DMS153 (cell line): ENCODE measurements at regions not wholly inside any gene's neighbourhood (a gene's known extent, or its start where the extent isn't known, plus 50 kb on each side); places are given as distances from the start of the nearest gene placed in this dataset.
"Not testable (repeated sequence)": the region's sequence is repeated elsewhere in the genome, so short reads cannot be mapped to it uniquely, and the experiment has no call there.

Source experiments
- DNase-seq: peaks from one replicate; lab custom pipeline; 2025; lab: John Stamatoyannopoulos, UW

DNA sequence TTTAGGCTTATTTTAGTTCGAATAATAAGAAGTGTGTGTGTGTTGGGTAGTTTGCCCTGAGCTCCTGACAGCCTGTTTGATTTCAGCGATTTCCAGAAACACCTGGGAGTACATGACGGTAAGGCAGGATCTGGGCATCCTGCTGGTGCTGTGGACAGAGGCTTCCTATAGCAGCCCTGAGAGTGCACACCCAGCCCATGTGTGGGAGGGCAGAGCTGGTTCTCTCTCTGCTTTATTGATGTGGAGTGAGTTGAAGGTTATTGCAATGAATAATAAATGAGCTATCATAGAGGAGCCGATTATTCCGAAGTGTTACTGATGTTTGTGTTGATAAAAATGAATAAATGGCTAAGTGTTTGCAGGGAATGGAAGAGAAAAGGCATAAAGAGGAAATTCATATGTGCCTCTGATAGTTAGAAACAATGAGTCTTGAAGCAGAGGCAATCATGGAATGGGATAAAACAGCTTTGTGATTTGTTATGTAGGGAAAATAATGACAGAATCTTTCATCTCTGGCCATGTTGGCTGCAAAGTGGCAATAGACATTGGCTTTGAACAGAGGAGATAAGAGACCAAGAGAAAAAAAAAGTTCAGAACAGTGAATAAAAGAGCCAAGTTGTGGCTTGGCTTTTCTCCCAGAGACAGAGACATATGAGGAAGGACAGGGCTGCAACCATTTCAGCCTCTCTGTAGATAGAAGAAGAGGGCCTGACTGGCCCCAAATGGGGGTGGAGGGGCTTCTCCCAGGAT, 166.2 kb upstream of the CHD6 start:
- DNase-seq: no peak

GRCh38 chr20:41783423-41784208, 165.4 kb upstream of the CHD6 start:
- no peak for DNase-seq

GRCh38 chr20:41782730-41783406, 164.7 kb upstream of the CHD6 start:
- no peak for DNase-seq

DNA sequence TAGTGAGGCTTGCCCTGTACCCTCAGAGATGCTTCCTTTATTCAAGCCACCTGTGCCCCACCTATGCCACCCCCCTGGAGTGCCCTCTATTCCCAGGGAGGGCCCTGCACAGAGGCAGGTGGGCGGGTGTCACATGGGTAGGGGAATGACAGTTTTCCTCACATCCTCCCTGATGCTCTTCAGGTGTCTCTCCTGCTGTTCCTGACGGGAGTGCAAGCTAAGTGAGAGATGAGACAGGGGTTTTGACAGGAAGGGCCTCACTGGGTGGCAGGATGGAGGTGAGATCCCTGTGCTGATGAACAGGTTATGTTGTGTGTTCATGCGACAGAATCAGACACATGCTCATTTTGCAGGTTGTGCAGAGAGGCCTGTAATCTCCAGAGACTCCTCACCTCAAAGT, 164.1 kb upstream of the CHD6 start:
- no peak for DNase-seq

DNA sequence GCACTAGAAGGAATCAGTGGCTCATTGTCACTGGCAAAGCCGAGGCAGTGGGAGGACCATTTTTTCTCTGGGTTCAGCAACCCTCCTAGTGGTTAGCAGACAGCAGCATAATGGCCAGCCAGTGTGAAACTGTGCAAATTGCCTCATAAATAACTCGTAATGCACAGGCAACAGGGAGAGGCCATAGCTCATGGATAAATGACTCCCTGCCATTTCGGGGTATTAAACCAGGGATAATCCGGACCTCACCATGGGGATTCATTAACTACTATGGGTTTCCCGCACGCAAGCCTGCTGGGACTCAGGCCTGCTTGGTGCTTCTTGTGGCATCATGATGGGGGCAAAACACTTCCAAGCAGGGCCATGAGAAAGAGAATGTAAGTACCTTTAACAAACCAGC, 158.2 kb upstream of the CHD6 start:
- no peak for DNase-seq

- DNase-seq: no peak
Observed at GRCh38 chr20:41774291-41774690, 156.1 kb upstream of the CHD6 start.

DNA sequence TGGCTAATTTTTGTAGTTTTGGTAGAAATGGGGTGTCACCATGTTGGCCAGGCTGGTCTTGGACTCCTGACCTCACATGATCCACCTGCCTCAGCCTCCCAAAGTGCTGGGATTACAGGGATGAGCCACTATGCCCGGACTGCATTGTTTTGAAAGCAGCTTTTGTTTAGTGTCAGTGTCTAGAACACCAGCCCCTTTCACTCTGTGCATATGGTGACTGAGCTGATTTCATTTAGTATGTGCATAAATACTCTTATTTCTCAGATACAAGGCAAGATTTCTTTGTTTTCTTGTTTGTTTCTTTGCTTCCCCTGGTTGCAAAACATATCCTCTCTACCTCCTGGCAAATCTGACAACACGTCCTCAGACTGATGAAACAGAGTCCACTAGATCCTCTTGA, 152.8 kb upstream of the CHD6 start:
- no peak for DNase-seq

GRCh38 chr20:41770427-41770826, 152.2 kb upstream of the CHD6 start:
- no peak for DNase-seq

DNA sequence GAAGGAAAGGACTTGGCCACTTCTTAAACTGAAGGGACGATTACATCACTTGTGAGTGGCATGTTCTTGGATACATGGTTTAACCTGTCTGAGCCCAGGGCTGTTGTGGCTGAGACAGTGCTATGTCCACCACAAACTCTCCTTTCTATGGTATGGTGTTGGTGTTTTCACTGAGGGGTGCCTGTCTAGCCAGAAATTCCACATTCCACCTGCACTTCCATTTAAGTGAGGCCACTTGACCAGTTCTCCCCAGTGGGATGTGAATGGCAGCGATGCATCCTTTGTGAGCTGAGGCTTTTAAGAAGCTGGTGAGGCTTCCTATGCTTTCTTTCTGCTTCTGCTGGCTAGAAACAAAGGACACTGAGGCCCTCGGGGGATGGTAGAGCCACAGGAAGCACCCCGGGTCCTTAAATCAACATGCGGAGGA, 151.4 kb upstream of the CHD6 start:
- no peak for DNase-seq

- no peak for DNase-seq
Observed at GRCh38 chr20:41750137-41750536, 132.0 kb upstream of the CHD6 start.

DNA sequence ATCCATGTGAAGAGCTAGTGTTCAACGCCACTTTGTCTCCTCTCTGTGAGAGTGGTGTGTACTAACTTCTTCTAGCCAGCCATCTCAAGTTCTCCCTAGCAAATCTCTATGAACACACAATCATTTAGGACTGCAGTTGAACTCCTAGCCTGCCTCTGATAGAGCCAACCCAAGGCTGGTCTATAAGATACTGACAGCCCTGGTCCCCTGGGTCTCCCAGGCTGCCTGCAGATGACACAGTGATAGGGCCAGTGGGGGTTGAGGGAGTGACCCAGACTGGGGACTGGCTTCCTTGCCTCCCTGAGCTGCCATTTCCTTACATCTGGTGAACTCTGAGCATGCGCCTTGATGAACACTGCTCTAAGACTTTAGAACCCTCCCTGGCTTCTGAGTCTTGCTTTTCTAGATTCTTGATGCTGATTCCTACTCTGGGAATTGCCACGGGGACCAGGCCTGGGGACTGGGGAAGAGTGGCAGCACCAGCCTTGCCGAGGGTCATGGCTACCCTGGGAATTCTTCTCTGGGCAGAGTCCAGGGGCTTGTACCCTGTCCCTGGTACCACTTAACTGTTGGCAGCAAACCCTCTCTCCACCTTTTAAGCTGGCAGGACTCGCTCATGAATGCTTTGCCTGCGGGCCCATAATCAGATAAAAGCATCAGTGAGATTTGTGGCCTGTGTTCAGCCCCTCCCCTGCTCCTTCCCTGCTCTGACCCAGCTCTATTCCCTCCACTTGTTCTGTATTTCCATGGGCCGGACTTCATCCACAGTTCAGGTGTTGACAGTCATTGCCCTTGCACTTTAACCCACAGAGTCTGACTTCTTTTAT, 130.8 kb upstream of the CHD6 start:
- DNase-seq: no peak

DNA sequence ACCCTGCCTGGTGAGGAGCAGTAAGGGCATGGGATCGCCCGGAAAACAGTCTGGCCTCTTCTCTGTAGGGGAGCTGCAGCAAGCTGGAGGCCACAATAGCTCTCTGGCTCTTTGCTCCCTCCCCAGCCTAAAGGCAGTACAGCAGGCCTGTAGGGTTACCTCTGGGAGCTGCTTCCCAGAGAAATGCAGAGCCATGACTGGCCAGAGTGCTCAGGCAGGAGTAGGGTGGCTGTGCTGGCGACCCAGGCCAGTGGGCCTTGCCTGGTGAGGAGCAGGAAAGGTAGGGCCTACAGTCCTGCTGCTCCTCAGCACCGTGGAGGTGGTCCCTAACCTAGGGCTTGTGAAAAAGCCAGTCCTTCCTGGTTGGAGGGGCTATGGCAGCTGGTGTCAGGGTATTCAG, 129.9 kb upstream of the CHD6 start:
- DNase-seq: no peak

DNA sequence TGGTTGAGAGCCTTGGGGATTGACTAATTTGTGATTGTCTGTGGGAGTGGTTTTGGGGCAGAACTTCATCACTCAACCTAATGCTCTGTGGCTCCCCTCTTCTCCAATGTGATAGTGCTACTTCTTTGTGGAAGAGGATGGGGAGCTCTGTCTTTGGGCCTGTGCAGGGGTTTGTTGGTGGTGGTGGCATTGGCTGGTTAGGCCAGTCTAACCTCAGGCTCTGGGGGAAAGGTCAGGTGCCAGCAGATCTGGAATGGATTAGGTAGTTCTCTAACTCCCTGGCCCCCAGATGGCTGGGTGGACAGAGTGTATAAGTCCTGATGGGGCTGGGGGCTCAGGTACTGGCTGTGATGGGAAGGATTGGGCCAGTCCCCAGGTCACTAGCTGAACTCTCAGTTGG, 129.0 kb upstream of the CHD6 start:
- DNase-seq: no peak

DNA sequence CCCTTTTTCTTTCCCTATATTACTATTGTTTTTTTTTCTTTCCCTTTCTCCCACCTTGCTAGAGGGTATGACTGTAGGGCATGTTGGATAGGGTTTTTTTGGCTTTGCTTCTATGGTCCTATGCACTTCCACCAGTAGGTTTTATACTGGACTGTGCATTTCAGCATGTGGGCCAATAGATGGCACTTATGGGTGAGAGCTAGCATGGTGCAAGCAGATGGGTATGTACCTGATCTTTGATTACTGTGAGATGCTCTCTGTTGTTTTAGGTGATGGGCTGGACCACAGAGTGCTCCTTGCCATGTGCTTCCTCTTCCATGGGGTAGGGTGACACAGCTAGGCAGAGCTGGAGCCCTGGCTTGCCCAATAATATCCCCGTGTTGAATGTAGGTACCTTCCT, 128.5 kb upstream of the CHD6 start:
- no peak for DNase-seq

GRCh38 chr20:41738604-41739206, 120.5 kb upstream of the CHD6 start:
- DNase-seq: no peak

DNA sequence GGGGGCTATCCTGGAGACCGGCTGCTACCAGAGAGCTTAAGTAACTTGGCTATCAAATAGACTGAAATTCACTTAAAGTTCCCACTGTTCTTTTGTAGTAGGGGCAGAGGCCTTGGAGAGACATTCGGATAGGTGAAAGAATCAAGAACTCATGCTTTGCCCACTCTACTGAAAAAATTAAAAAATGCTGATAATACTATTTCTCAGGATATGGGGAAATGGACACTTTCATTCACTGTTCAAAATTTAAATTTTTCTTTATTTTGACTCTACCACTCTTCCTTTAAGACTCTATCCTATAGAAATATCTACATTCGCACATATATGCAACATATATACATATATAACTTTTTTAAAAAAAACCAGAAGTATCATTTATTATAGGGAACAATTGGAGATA, 117.8 kb upstream of the CHD6 start:
- DNase-seq: no peak

DNA sequence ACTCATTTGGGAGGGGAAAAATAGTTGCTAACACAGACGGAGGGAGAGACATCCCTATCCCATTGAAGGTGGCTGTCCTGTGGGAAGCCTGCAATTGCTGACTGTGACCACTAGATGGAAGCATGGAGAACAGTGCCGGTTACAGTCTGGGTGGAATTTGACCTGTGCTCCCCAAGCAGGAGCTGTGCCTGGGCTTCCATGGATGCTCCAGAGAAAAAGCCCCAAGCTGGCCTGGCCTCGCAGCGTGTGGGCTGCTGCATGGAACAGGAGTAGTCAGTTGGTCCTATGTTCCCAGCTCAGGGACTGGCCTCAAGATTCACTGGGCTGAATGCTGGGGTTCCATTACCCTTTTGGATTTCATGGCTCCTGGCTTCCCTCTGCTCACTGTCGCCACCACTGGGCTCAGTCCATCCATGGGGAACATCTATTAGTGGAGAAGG, 116.3 kb upstream of the CHD6 start:
- peak; percentile 30 for DNase-seq

- DNase-seq: no peak
Observed at GRCh38 chr20:41733151-41733550, 115.0 kb upstream of the CHD6 start.

GRCh38 chr20:41731198-41731597, 113.0 kb upstream of the CHD6 start:
- DNase-seq: not testable (repeated sequence)

- not testable (repeated sequence) for DNase-seq
Observed at GRCh38 chr20:41727681-41728080, 109.5 kb upstream of the CHD6 start.

- no peak for DNase-seq
Observed at GRCh38 chr20:41726727-41727126, 108.5 kb upstream of the CHD6 start.

DNA sequence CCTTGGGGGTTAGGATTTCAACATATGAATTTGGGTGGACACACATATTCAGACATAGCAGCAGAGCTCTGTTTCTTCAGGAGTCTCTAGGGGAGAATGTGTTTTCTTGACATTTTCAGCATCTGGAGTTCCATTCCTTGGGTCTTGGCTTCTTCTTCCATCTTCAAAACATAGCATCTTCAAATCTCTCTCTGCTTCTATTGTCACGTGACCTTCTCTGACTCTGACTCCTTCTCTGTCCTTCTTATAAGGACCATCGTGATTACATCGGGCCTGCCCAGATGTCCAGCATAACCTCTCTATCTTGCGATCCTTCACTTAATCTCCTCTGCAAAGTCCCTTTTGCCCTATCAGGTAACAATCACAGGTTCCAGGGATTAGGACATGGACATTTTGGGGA, 101.0 kb upstream of the CHD6 start:
- DNase-seq: no peak
